IPS-18a (cell line): ENCODE measurements at regions not wholly inside any gene's neighbourhood (a gene's known extent, or its start where the extent isn't known, plus 50 kb on each side); places are given as distances from the start of the nearest gene placed in this dataset.

Experiments
- H3K27ac ChIP-seq: one replicate; pipeline ENCODE4 v1.5.1; 2013; ENCODE audit warnings: low read length
- H3K27me3 ChIP-seq: one replicate; pipeline ENCODE4 v1.6.1; 2013; ENCODE audit warnings: mild to moderate bottlenecking, low read length; ENCODE audit not compliant: control insufficient read depth, insufficient read depth
- H3K36me3 ChIP-seq: one replicate; pipeline ENCODE4 v1.6.1; 2013; ENCODE audit warnings: low read depth, low read length; ENCODE audit not compliant: control insufficient read depth
- H3K4me1 ChIP-seq: one replicate; pipeline ENCODE4 v1.6.1; 2013; ENCODE audit warnings: low read depth, low read length; ENCODE audit not compliant: control insufficient read depth
- H3K4me3 ChIP-seq: one replicate; pipeline ENCODE4 v1.5.1; 2013; ENCODE audit warnings: low read length
- H3K9ac ChIP-seq: one replicate; pipeline ENCODE4 v1.6.1; 2013; ENCODE audit warnings: mild to moderate bottlenecking, low read length, moderate library complexity
- H3K9me3 ChIP-seq: one replicate; pipeline ENCODE4 v1.6.1; 2013; ENCODE audit warnings: low read depth, low read length; ENCODE audit not compliant: control insufficient read depth

DNA sequence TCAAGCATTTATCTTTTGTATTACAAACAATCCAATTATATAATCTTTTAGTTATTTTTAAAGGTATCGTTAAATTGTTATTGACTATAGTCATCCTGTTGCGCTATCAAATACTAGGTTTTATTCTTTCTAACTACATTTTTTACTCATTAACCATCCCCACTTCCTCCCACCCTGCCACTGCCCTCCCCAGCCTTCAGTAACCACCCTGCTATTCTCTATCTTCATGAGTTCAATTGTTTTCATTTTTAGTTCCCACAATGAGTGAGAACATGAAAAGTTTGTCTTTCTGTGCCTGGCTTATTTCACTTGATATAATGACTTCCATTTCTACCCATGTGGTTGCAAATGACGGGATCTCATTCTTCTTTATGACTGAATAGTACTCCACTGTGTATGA, 94.1 kb upstream of the MYOCD start:
- Histone ChIP-seq H3K4me1 (no peaks in the 10 kb centered on the region), H3K36me3 (no peaks in the 10 kb centered on the region), H3K27ac (no peak overlapping the region), H3K9me3 (no peaks in the 10 kb centered on the region), H3K4me3 (no peak overlapping the region), H3K9ac (no peak overlapping the region), H3K27me3 (no peaks in the 10 kb centered on the region)

DNA sequence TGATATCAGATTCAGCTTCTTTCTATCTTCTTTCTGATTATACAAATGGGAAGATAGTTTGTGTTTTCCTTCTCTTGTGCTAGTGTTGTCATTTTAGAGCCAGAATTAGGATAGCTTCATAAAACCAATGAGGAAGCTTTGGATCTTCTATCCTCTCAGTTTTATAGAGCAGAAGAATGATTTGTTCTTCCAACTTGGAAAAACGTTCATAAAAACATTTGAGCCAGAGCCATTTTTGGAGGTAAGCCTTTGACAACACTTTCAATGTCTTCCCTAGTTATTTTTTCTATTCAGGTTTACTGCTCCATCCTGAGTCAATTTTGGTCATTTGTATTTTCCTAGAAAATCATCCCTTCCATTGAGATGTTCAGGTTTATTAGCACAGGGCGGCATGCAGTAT, 91.2 kb upstream of the MYOCD start:
- Histone ChIP-seq H3K9ac (no peak overlapping the region), H3K27me3 (no peaks in the 10 kb centered on the region), H3K27ac (no peak overlapping the region), H3K4me3 (no peak overlapping the region), H3K36me3 (no peaks in the 10 kb centered on the region), H3K9me3 (no peaks in the 10 kb centered on the region), H3K4me1 (no peaks in the 10 kb centered on the region)

DNA sequence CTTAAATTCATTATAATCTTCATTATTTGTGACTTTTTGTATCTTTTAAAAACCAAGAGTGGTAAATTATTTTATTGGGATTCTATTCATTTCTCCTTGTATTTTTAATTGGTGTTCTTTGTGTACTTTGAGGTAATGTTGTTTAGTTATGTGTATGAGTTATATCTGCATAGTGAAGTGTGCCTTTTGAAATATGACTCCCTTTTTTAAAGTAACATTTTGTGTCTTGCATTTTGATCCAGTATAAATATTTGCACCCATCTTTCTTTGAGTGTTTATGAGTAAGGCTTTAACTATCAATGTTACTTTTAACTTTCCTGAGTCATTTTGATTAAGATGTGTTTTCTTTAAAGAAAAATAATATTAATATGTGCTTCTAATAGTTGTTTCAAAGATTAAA, 90.0 kb upstream of the MYOCD start:
- no peak overlapping the region for H3K4me3 ChIP-seq
- no peaks in the 10 kb centered on the region for H3K27me3 ChIP-seq
- no peak overlapping the region for H3K9ac ChIP-seq
- H3K9me3 ChIP-seq: no peaks in the 10 kb centered on the region
- H3K27ac ChIP-seq: no peak overlapping the region
- no peaks in the 10 kb centered on the region for H3K4me1 ChIP-seq
- no peaks in the 10 kb centered on the region for H3K36me3 ChIP-seq

DNA sequence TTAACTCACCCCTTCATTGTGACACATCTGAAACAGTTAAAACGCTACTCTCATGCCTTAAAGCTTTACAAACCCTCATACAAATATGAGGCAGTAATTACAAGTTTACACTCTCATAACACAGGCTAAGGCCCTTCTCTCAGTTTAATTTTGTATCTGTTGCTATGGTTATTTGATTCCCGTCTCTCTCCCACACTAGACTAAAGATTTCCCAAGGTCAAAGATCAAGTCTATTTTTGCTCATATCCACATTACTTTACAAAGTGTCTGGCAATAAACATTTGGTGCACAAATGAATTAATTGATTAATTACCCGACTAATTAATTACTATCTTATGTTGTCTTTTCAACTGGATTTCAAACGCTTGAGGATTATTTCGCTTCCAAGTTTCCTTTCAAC, 86.4 kb upstream of the MYOCD start:
- no peak overlapping the region for H3K4me3 ChIP-seq
- H3K27ac ChIP-seq: no peak overlapping the region
- H3K4me1 ChIP-seq: no peaks in the 10 kb centered on the region
- no peaks in the 10 kb centered on the region for H3K36me3 ChIP-seq
- H3K9me3 ChIP-seq: no peaks in the 10 kb centered on the region
- H3K9ac ChIP-seq: no peak overlapping the region
- H3K27me3 ChIP-seq: no peaks in the 10 kb centered on the region

DNA sequence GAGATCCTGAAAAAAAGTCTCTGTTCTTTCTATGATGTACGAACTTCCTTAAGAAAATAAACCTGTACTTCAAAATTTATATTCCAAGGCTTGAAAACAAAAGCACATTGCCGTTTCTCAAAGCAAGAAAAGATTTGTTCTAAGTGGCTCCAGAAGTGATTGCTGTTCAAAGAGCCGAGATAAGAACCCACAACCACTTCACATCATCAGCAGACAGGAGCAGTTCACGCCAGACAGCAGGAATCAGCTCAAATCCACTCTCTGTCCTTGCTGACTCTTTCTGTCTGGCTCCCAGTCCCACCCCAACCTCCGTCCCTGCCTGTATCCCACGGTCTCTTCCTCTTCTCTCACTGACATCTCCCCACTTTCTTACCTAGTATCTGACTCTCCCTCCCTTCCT, 85.0 kb upstream of the MYOCD start:
- Histone ChIP-seq H3K27ac (no peak overlapping the region), H3K4me3 (no peak overlapping the region), H3K27me3 (no peaks in the 10 kb centered on the region), H3K9me3 (no peaks in the 10 kb centered on the region), H3K36me3 (no peaks in the 10 kb centered on the region), H3K4me1 (no peaks in the 10 kb centered on the region), H3K9ac (no peak overlapping the region)

DNA sequence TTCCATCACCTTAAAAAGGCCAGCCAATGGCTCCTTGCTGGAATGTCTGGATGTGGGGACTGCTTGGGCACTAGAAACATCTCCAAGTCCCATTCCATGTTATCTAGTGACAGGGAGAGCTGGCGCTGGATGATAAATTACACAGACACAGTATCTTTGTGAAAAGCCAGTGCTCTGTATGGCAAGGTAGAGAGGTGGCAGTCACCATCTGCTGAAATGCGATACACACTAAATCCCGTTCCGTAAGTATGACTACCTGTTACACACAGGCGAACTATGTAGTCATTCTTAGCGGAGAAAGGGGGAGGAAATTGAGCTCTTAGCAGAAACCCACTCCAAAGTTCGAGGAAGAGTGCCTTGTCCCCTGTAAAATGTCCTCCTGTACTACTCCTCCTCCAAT, 81.0 kb upstream of the MYOCD start:
- no peaks in the 10 kb centered on the region for H3K27me3 ChIP-seq
- H3K9me3 ChIP-seq: no peaks in the 10 kb centered on the region
- H3K4me3 ChIP-seq: no peak overlapping the region
- H3K9ac ChIP-seq: no peak overlapping the region
- H3K36me3 ChIP-seq: no peaks in the 10 kb centered on the region
- H3K4me1 ChIP-seq: no peaks in the 10 kb centered on the region
- no peak overlapping the region for H3K27ac ChIP-seq

DNA sequence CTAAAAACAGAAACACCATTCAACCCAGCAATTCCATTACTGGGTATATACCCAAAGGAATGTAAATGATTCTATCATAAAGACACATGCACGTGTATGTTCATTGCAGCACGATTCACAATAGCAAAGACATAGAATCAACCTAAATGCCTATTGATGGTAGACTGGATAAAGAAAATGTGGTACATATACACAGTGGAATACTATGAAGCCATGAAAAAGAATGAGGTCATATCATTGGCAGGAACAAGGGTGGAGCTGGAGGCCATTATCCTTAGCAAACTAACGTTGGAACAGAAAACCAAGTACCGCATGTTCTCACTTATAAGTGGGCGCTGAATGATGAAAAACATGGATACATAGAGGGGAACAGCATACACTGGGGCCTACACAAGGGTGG, 77.2 kb upstream of the MYOCD start:
- Histone ChIP-seq H3K27me3 (no peaks in the 10 kb centered on the region), H3K9ac (no peak overlapping the region), H3K4me1 (no peaks in the 10 kb centered on the region), H3K9me3 (no peaks in the 10 kb centered on the region), H3K36me3 (no peaks in the 10 kb centered on the region), H3K27ac (no peak overlapping the region), H3K4me3 (no peak overlapping the region)

DNA sequence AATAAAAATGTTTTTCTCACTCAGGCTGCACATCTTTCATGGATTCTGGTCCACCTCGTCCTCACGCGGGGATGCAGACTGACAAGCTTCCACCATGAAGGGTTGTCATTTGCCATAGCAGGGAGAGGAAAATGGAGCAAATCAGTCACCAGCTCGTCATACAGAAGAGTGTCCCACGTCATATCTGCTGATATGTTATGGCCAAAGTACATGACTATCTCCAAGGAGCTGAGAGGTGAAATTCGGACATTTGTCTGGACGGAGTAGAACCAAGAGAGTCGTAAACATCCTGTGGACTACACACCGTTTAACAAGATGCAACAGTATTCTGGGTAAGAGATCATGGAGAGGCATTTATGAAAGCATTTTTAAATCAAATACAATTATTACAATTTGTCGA, 75.3 kb upstream of the MYOCD start:
- H3K4me1 ChIP-seq: no peaks in the 10 kb centered on the region
- no peak overlapping the region for H3K9ac ChIP-seq
- H3K36me3 ChIP-seq: no peaks in the 10 kb centered on the region
- H3K27ac ChIP-seq: no peak overlapping the region
- no peaks in the 10 kb centered on the region for H3K9me3 ChIP-seq
- H3K27me3 ChIP-seq: no peaks in the 10 kb centered on the region
- H3K4me3 ChIP-seq: no peak overlapping the region

DNA sequence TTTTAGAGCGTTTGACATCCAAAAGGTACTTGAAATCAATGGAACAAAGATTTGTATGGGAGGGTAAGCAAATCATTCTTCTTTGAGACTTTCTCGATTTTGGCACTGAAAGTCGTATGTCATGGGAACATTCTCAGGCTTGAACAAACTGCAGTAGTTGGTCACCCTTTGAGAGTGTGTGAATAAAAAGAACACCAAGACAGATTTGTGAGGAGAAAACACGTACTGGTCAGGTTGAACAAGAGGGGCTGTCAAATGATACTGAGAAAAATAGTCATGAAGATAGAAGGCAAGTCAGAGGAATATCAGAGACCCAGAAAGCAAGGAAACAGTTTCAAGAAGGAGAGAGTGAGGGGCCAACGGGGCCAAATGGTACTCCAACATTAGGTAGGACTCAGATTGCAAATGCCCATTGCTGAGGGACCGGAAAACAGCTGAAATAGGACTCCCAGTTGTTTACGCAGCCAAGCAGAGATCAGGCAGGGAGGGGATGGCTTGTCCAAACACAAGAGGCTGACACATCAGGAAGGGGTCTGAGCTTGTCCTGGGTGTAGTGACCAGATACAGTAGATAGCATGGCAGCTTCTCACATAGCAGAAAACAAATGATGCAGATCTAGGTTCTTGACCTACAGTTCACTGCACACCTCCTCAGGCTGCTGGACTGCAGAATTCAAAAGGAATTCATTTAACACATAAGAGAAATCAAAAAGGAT, 74.5 kb upstream of the MYOCD start:
- no peaks in the 10 kb centered on the region for H3K36me3 ChIP-seq
- H3K9ac ChIP-seq: no peak overlapping the region
- no peak overlapping the region for H3K4me3 ChIP-seq
- no peaks in the 10 kb centered on the region for H3K4me1 ChIP-seq
- no peaks in the 10 kb centered on the region for H3K27me3 ChIP-seq
- H3K27ac ChIP-seq: no peak overlapping the region
- no peaks in the 10 kb centered on the region for H3K9me3 ChIP-seq

DNA sequence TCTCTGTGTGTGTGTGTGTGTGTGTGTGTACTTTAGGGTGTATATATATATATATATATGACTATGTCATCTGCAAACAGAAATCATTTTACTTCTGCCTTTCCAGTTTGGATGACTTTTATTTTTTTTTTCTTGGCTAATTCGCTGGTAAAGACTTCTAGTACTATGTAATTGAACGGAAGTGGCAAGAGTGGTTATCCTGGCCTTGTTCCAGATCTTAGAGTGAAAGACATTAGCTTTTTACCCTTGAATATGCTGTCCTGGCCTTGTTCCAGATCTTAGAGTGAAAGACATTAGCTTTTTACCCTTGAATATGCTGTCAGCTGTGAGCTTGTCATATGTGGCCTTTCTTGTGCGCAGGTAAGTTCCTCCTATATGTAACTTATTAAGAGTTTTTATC, 72.7 kb upstream of the MYOCD start:
- Histone ChIP-seq H3K9me3 (no peaks in the 10 kb centered on the region), H3K27me3 (no peaks in the 10 kb centered on the region), H3K9ac (no peak overlapping the region), H3K4me3 (no peak overlapping the region), H3K27ac (no peak overlapping the region), H3K36me3 (no peaks in the 10 kb centered on the region), H3K4me1 (no peaks in the 10 kb centered on the region)

DNA sequence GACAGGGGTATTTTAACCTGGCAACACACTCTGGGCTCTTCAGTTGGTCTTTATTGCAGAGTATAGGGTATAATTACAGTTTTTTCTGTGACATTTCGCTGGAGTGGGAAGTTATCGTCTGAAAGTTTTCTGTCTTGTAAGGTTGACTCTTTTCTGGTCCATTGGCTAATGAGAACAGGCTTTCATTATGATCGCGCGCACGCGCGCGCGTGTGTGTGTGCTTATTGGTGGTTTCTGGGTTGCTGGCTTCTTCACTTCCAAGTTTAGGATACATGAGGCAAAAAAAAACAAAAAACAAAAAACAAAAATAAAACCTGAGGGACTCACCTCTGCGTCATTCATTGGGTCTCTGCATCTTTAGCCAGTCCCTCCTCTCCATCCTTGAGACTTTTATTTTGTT, 68.7 kb upstream of the MYOCD start:
- Histone ChIP-seq H3K27ac (no peak overlapping the region), H3K9ac (no peak overlapping the region), H3K9me3 (no peaks in the 10 kb centered on the region), H3K27me3 (no peaks in the 10 kb centered on the region), H3K4me3 (no peak overlapping the region), H3K4me1 (no peaks in the 10 kb centered on the region), H3K36me3 (no peaks in the 10 kb centered on the region)

DNA sequence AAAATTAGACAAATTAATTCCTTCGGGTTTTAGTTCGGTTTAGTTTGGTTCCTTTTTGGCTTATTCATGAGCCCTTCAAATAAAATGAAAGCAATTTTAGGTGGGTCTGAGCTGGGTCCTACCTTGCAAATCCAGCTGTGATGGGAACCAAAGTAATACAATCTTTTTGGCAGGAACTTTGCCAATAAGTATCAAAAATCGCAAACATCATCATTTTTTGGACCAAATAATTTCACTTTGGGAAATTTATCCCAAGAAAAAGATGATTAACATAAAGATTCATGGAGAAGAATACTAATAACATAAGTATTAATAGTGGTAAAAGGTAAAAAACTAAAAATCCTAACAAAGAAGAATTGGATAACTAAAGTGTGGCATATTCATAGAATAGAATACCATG, 67.8 kb upstream of the MYOCD start:
- Histone ChIP-seq H3K4me1 (no peaks in the 10 kb centered on the region), H3K27me3 (no peaks in the 10 kb centered on the region), H3K36me3 (no peaks in the 10 kb centered on the region), H3K9ac (no peak overlapping the region), H3K4me3 (no peak overlapping the region), H3K9me3 (no peaks in the 10 kb centered on the region), H3K27ac (no peak overlapping the region)
